ENCODE measurements at regions not wholly inside any gene's neighbourhood (a gene's known extent, or its start where the extent isn't known, plus 50 kb on each side); places are given as distances from the start of the nearest gene placed in this dataset.

DNA sequence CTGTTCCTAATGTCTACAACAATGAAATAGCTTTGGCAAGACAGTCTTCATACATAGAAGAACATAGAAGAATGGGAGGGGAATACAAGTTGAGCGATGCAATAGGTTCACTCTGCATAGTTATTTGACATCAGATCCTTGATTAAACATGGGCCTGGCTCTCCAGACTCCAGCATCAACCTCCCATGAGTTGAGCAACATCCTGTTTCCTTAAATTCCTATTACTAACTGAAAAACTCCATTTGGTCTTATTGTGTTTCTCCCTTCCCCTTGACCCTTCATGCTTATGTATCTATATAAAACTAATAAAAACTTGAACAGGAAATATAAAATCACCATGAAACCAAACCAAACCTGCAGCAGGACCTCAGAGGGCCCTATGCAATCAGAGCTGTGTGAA lies 304.5 kb upstream of the SATB1 start (continued):
- TF ChIP-seq, protein P1, sequence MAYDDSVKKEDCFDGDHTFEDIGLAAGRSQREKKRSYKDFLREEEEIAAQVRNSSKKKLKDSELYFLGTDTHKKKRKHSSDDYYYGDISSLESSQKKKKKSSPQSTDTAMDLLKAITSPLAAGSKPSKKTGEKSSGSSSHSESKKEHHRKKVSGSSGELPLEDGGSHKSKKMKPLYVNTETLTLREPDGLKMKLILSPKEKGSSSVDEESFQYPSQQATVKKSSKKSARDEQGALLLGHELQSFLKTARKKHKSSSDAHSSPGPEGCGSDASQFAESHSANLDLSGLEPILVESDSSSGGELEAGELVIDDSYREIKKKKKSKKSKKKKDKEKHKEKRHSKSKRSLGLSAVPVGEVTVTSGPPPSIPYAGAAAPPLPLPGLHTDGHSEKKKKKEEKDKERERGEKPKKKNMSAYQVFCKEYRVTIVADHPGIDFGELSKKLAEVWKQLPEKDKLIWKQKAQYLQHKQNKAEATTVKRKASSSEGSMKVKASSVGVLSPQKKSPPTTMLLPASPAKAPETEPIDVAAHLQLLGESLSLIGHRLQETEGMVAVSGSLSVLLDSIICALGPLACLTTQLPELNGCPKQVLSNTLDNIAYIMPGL (CRISPR knock-in tag; IDR thresholded peaks at IDR 0.05): no peak
- TF ChIP-seq ZNF232 (CRISPR knock-in tag; IDR thresholded peaks at IDR 0.05) (no peak), L3MBTL2 (IDR thresholded peaks at IDR 0.05) (no peak), XRCC3 (IDR thresholded peaks at IDR 0.05) (no peak)

DNA sequence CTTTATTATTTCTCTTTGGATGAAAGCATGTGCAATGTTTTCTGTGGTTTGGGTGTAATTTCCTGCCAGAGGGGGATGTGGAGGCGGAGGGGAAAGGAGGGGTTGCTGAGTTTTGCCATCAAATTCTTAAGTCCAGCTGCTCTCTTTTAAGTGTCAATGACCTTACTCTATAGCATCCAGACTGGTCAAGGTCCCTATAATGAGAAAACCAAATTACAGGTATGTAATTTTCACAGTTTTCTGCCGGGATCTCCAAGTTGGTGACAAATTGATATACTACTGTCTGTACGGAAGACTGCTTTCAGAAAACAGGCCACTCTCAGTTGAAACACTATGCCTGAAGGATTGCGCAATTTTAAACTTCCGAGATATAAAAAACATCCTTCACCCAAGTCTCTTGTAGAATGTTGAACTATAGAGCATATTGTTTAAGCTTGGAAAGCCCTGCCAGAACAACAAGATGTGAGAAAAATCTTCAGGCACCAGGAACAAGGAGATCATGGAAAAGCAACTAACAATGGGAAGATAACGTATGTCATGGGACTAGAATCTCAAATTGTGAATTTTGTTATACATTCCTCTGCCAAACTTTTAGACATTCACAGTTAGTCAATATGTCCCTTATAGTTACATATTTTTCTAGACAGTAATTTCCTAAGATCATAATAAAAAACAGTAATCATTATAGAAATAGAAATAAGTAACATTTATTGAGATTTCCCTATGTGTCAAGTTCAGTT lies 300.7 kb upstream of the SATB1 start:
- CTCF ChIA-PET (ENCODE audit: low intra/inter-chr PET ratio): no interaction called here
- BruUV-seq (replicated peaks): no TSS peak
- no peak for ATAC-seq
- Histone ChIP-seq H3K9ac (ENCODE audit: insufficient read depth in 1 of 2, low read depth in 2 of 2, low read length in 2 of 2) (no peak overlapping the region), H2AFZ (ENCODE audit: low read depth, low read length) (no peak overlapping the region), H3K9me3 (replicated peaks; ENCODE audit: control insufficient read depth, insufficient read depth, low read depth, low read length) (no peaks in the 10 kb centered on the region), H3K79me2 (ENCODE audit: control insufficient read depth, insufficient read depth, low read length) (no peaks in the 10 kb centered on the region), H3K36me3 (ENCODE audit: control insufficient read depth, insufficient read depth, low read length) (no peaks in the 10 kb centered on the region), H3K27me3 (ENCODE audit: control insufficient read depth in 2 of 2, insufficient read depth in 2 of 2, low read length in 2 of 2) (no peaks in the 10 kb centered on the region), H3K9me1 (ENCODE audit: control insufficient read depth, insufficient read depth, low read length) (no peaks in the 10 kb centered on the region), H4K20me1 (replicated peaks; ENCODE audit: control insufficient read depth, insufficient read depth, low read length) (no peaks in the 10 kb centered on the region), H3K27ac (ENCODE audit: extremely low read depth, low read depth, low read length) (no peak overlapping the region), H3K4me1 (replicated peaks in 1 of 2; ENCODE audit: control insufficient read depth in 2 of 2, insufficient read depth in 2 of 2, low read length in 2 of 2) (no peaks in the 10 kb centered on the region), H3K4me2 (ENCODE audit: insufficient read depth, low read length) (no peak overlapping the region), H3K4me3 (no peak overlapping the region)
- intact Hi-C loops (cut with micrococcal nuclease) (no loop called here), in situ Hi-C loops (cut with MboI) (no loop called here)
- no peak for TF ChIP-seq CEBPG (CRISPR knock-in tag; IDR thresholded peaks at IDR 0.05)
- peak; percentile 53 to 98 for TF ChIP-seq CEBPG (tag; conservative IDR thresholded peaks at IDR 0.05 in 1 of 2, IDR thresholded peaks at IDR 0.05 in 1 of 2)
- TF ChIP-seq CEBPB (tag; IDR thresholded peaks at IDR 0.05): peak; percentile 84
- no peak for TF ChIP-seq TEAD1 (CRISPR knock-in tag; IDR thresholded peaks at IDR 0.05)
- no peak for TF ChIP-seq CBX3 (IDR thresholded peaks at IDR 0.05; ENCODE audit: borderline replicate concordance in 1 of 2, low read length in 2 of 2)
- WGBS (ENCODE audit: insufficient coverage, low coverage, missing lambda C conversion rate): 0% methylated on average over 6 of the region's 6 CpGs
- DNase-seq (ENCODE audit: extremely low read depth in 1 of 4, low spot score in 3 of 4): no peak
- POLR2A ChIA-PET: no interaction called here
- FAIRE-seq: no peak

Data from K562 (cell line).